CD14-positive monocyte (primary cell): ENCODE measurements at regions not wholly inside any gene's neighbourhood (a gene's known extent, or its start where the extent isn't known, plus 50 kb on each side); places are given as distances from the start of the nearest gene placed in this dataset.
A peak's percentile ranks its signal among the peaks of the same experiment; 100 is the strongest.

Experiments
- DNase-seq, 3 donors: peaks; one replicate each; pipeline ENCODE4 v3.0.0-alpha.2; 2011 to 2022
- H2AFZ ChIP-seq: 2 replicates; pipeline ENCODE4 v1.6.0; 2012; ENCODE audit warnings: mild to moderate bottlenecking, low read depth, low read length, inconsistent platforms; ENCODE audit not compliant: insufficient read depth, poor library complexity, severe bottlenecking
- H3K27ac ChIP-seq, 2 donors: 1 replicate in 1 of 2; 2 replicates in 1 of 2; pipeline ENCODE4 v1.5.1; 2012 to 2013; ENCODE audit warnings: low read length in 2 of 2, control low read depth in 1 of 2, inconsistent platforms in 1 of 2, low read depth in 1 of 2, mild to moderate bottlenecking in 1 of 2
- H3K27me3 ChIP-seq, 2 donors: one replicate each; pipeline versions ENCODE4 v1.6.0 to v1.6.1; 2011 to 2013; ENCODE audit warnings: low read length in 2 of 2; ENCODE audit not compliant: control insufficient read depth in 2 of 2, insufficient read depth in 2 of 2
- H3K36me3 ChIP-seq, 2 donors: replicated peaks in 1 of 2; 1 replicate in 1 of 2; 2 replicates in 1 of 2; pipeline versions ENCODE4 v1.5.1 to v1.6.1; 2012 to 2013; ENCODE audit warnings: low read length in 2 of 2, control low read depth in 1 of 2, inconsistent platforms in 1 of 2, mild to moderate bottlenecking in 1 of 2; ENCODE audit not compliant: insufficient read depth in 2 of 2, control insufficient read depth in 1 of 2
- H3K4me1 ChIP-seq, 2 donors: 1 replicate in 1 of 2; 2 replicates in 1 of 2; pipeline versions ENCODE4 v1.5.1 to v1.6.1; 2012 to 2013; ENCODE audit warnings: low read length in 2 of 2, control low read depth in 1 of 2, inconsistent platforms in 1 of 2, mild to moderate bottlenecking in 1 of 2, moderate library complexity in 1 of 2; ENCODE audit not compliant: insufficient read depth in 2 of 2, control insufficient read depth in 1 of 2
- H3K4me2 ChIP-seq: replicated peaks from 2 replicates; pipeline ENCODE3; 2012; ENCODE audit warnings: low read length, moderate library complexity, mild to moderate bottlenecking; ENCODE audit not compliant: poor library complexity, severe bottlenecking; ENCODE audit errors: extremely low read depth
- H3K4me3 ChIP-seq, 3 experiments: fragments of 200-600 bp in 1 of 3; sonication (generic) in 1 of 3; replicated peaks in 1 of 3; 1 replicate in 2 of 3; 2 replicates in 1 of 3; pipeline ENCODE4 v1.5.1; 2011 to 2013; ENCODE audit warnings: low read length in 3 of 3, mild to moderate bottlenecking in 3 of 3, control low read depth in 2 of 3, low read depth in 2 of 3, inconsistent platforms in 1 of 3, moderate library complexity in 1 of 3
- H3K79me2 ChIP-seq: 2 replicates; pipeline ENCODE4 v1.6.0; 2012; ENCODE audit warnings: mild to moderate bottlenecking, control low read depth, inconsistent platforms, low read length, moderate library complexity; ENCODE audit not compliant: insufficient read depth
- H3K9ac ChIP-seq: 2 replicates; pipeline ENCODE4 v1.6.0; 2017; ENCODE audit warnings: low read length, mild to moderate bottlenecking; ENCODE audit not compliant: insufficient read depth, poor library complexity, severe bottlenecking
- H3K9me3 ChIP-seq, 2 donors: replicated peaks in 1 of 2; 1 replicate in 1 of 2; 2 replicates in 1 of 2; pipeline versions ENCODE4 v1.5.1 to v1.6.1; 2012 to 2013; ENCODE audit warnings: low read length in 2 of 2, control low read depth in 1 of 2; ENCODE audit not compliant: control insufficient read depth in 1 of 2, insufficient read depth in 1 of 2
- H4K20me1 ChIP-seq: 2 replicates; pipeline ENCODE4 v1.6.0; 2012; ENCODE audit warnings: mild to moderate bottlenecking, low read length, control low read depth, moderate library complexity; ENCODE audit not compliant: insufficient read depth
- H3K27ac Mint-ChIP-seq, 7 donors: one replicate each; pipeline ENCODE4 v1.8.0; 2020; ENCODE audit warnings: mild to moderate bottlenecking in 7 of 7, mixed read lengths in 7 of 7, moderate library complexity in 6 of 7, inconsistent platforms in 2 of 7
- H3K27me3 Mint-ChIP-seq, 3 donors: one replicate each; pipeline ENCODE4 v1.8.0; 2021 to 2022; ENCODE audit warnings: low read depth in 3 of 3, mild to moderate bottlenecking in 3 of 3, mixed read lengths in 3 of 3, moderate library complexity in 3 of 3, inconsistent platforms in 1 of 3
- H3K36me3 Mint-ChIP-seq, 2 donors: one replicate each; pipeline ENCODE4 v1.8.0; 2020; ENCODE audit warnings: mixed read lengths in 2 of 2, inconsistent platforms in 1 of 2, mild to moderate bottlenecking in 1 of 2
- H3K4me1 Mint-ChIP-seq: one replicate; pipeline ENCODE4 v1.8.0; 2020; ENCODE audit warnings: mild to moderate bottlenecking, mixed read lengths
- H3K4me3 Mint-ChIP-seq, 2 donors: one replicate each; pipeline ENCODE4 v1.8.0; 2020; ENCODE audit warnings: mild to moderate bottlenecking in 2 of 2, mixed read lengths in 2 of 2, moderate library complexity in 1 of 2
- H3K9me3 Mint-ChIP-seq, 7 donors: one replicate each; pipeline ENCODE4 v1.8.0; 2020 to 2022; ENCODE audit warnings: mixed read lengths in 7 of 7, mild to moderate bottlenecking in 6 of 7, moderate library complexity in 6 of 7, inconsistent platforms in 2 of 7
- CTCF ChIP-seq: fragments of 200-600 bp; IDR thresholded peaks from one replicate; pipeline ENCODE4 v1.8.0; 2022; ENCODE audit warnings: antibody characterized with exemption, mild to moderate bottlenecking
- WGBS: methylation state at CpG from one replicate; pipeline ENCODE4 v1.1.5; 2013; ENCODE audit warnings: missing lambda C conversion rate; ENCODE audit not compliant: insufficient coverage; 5-methylcytosine and 5-hydroxymethylcytosine counted together
- intact Hi-C, 2 donors: fragments of 100-400 bp; cut with micrococcal nuclease; formaldehyde crosslinking; loops; one replicate each; pipeline versions ENCODE4 v1.15.0 to v1.15.1; 2023

- H2AFZ ChIP-seq = no peak overlapping the region
- no CpG with 5 or more reads among the region's 1 CpG for WGBS
- H3K36me3 ChIP-seq = no peaks in the 10 kb centered on the region
- no peaks in the 10 kb centered on the region for H3K36me3 Mint-ChIP-seq
- H3K27me3 Mint-ChIP-seq = peaks cover 3 to 10% (median 4%) of the 10 kb centered on the region in 3 donors
- peak; percentile 35 to 72 (median 39) for DNase-seq
- no peak overlapping the region for H3K4me3 ChIP-seq
- no peak overlapping the region for H3K27ac Mint-ChIP-seq
- H3K4me3 Mint-ChIP-seq = no peak overlapping the region
- H3K9ac ChIP-seq = no peak overlapping the region
- H3K4me1 ChIP-seq = no peaks in the 10 kb centered on the region
- H3K79me2 ChIP-seq = no peaks in the 10 kb centered on the region
- H3K9me3 Mint-ChIP-seq = peaks cover 0 to 5% (median 2%) of the 10 kb centered on the region in 7 donors
- H3K4me1 Mint-ChIP-seq = peaks cover 2% of the 10 kb centered on the region
- H3K27ac ChIP-seq = no peak overlapping the region
- no peaks in the 10 kb centered on the region for H3K9me3 ChIP-seq
- H4K20me1 ChIP-seq = no peaks in the 10 kb centered on the region
- no peak for TF ChIP-seq CTCF
- intact Hi-C loops = loop anchor here (5.0 to 10.0 kb wide), 3 partner anchors 194 to 316 kb away; no protein-coding TSS in a partner anchor
- H3K27me3 ChIP-seq = peaks cover 0 to 4% of the 10 kb centered on the region in 2 donors
- H3K4me2 ChIP-seq = no peak overlapping the region
Observed at GRCh38 chr4:110310795-110311194, 112.4 kb upstream of the ELOVL6 start.

- TF ChIP-seq CTCF = no peak
- intact Hi-C loops = loop anchor here (5.0 to 10.0 kb wide), 3 partner anchors 195 to 315 kb away; no protein-coding TSS in a partner anchor
- no peak overlapping the region for H3K4me3 Mint-ChIP-seq
- no peaks in the 10 kb centered on the region for H4K20me1 ChIP-seq
- H3K79me2 ChIP-seq = no peaks in the 10 kb centered on the region
- peaks cover 2 to 10% (median 5%) of the 10 kb centered on the region in 3 donors for H3K27me3 Mint-ChIP-seq
- no peak overlapping the region for H3K4me2 ChIP-seq
- no peak overlapping the region for H3K4me3 ChIP-seq
- H3K36me3 ChIP-seq = no peaks in the 10 kb centered on the region
- H2AFZ ChIP-seq = no peak overlapping the region
- no peak overlapping the region for H3K27ac ChIP-seq
- H3K4me1 Mint-ChIP-seq = peaks cover 2% of the 10 kb centered on the region
- no peaks in the 10 kb centered on the region for H3K4me1 ChIP-seq
- peaks cover 0 to 5% (median 2%) of the 10 kb centered on the region in 7 donors for H3K9me3 Mint-ChIP-seq
- H3K36me3 Mint-ChIP-seq = no peaks in the 10 kb centered on the region
- H3K9me3 ChIP-seq = no peaks in the 10 kb centered on the region
- H3K27ac Mint-ChIP-seq = no peak overlapping the region
- peaks cover 0 to 4% of the 10 kb centered on the region in 2 donors for H3K27me3 ChIP-seq
- no peak for DNase-seq
- no peak overlapping the region for H3K9ac ChIP-seq
Observed at GRCh38 chr4:110309675-110310074, 111.3 kb upstream of the ELOVL6 start.
